RWPE1 (cell line): ENCODE measurements at regions not wholly inside any gene's neighbourhood (a gene's known extent, or its start where the extent isn't known, plus 50 kb on each side); places are given as distances from the start of the nearest gene placed in this dataset.

ENCODE experiments used
- CTCF ChIA-PET: fragments of 350-600 bp; sonication (Branson Sonifier 250); formaldehyde crosslinking; extraction: SDS; loops from one replicate; lab custom pipeline; 2021; lab: Yijun Ruan, JAX
- POLR2A ChIA-PET: fragments of 400-600 bp; formaldehyde crosslinking; extraction: SDS; loops from one replicate; lab custom pipeline; 2020; ENCODE audit warnings: antibody characterized with exemption; ENCODE audit not compliant: low non-redundant PET; lab: Yijun Ruan, JAX
- DNase-seq: peaks from one replicate; pipeline ENCODE4 v3.0.0; 2012; ENCODE audit warnings: low spot score
- H3K27ac ChIP-seq: fragments of 450-650 bp; 2 replicates; pipeline ENCODE4 v1.5.1; 2017
- CTCF ChIP-seq: fragments of 450-650 bp; conservative IDR thresholded peaks from 2 replicates; pipeline ENCODE4 v1.5.1; 2017; ENCODE audit warnings: low read depth, mild to moderate bottlenecking

GRCh38 chr5:52725065-52725746 lies 62.5 kb upstream of the ITGA1 start:
- DNase-seq = peak; percentile 70
- TF ChIP-seq CTCF = no peak
- POLR2A ChIA-PET = no interaction called here
- H3K27ac ChIP-seq = no peak overlapping the region
- CTCF ChIA-PET = interaction anchor here (0.6 kb wide), 1 partner anchor 87 kb away, joined by 5 read pairs; no protein-coding TSS in a partner anchor

- CTCF ChIA-PET = interaction anchor here (0.6 kb wide), 1 partner anchor 87 kb away, joined by 5 read pairs; no protein-coding TSS in a partner anchor
- no peak overlapping the region for H3K27ac ChIP-seq
- POLR2A ChIA-PET = no interaction called here
- DNase-seq = no peak
- no peak for TF ChIP-seq CTCF
These were observed 61.9 kb upstream of the ITGA1 start for GRCh38 chr5:52725808-52726207.

- POLR2A ChIA-PET = no interaction called here
- no peak overlapping the region for H3K27ac ChIP-seq
- no peak for TF ChIP-seq CTCF
- DNase-seq = no peak
- CTCF ChIA-PET = no interaction called here
These were observed 60.7 kb upstream of the ITGA1 start for GRCh38 chr5:52727020-52727419.

GRCh38 chr5:52727576-52727975 lies 60.1 kb upstream of the ITGA1 start:
- TF ChIP-seq CTCF = no peak
- ChIA-PET POLR2A (interaction anchor here (0.7 kb wide), 1 partner anchor 869 kb away, joined by 6 read pairs; no protein-coding TSS in a partner anchor), CTCF (interaction anchor here (0.6 kb wide), 2 partner anchors 34 to 134 kb away, joined by 3 read pairs; no protein-coding TSS in a partner anchor)

GRCh38 chr5:52728224-52728623 lies 59.5 kb upstream of the ITGA1 start:
- H3K27ac ChIP-seq = no peak overlapping the region
- ChIA-PET CTCF (interaction anchor here (0.6 kb wide), 1 partner anchor 133 kb away, joined by 3 read pairs; no protein-coding TSS in a partner anchor), POLR2A (no interaction called here)
- no peak for TF ChIP-seq CTCF
- DNase-seq = no peak

More at GRCh38 chr5:52727576-52727975, 60.1 kb upstream of the ITGA1 start:
- DNase-seq = peak; percentile 70
- no peak overlapping the region for H3K27ac ChIP-seq

GRCh38 chr5:52728686-52729085 lies 59.0 kb upstream of the ITGA1 start:
- no peak for TF ChIP-seq CTCF
- POLR2A ChIA-PET = no interaction called here
- CTCF ChIA-PET = no interaction called here
- DNase-seq = no peak
- no peak overlapping the region for H3K27ac ChIP-seq
